Parathyroid adenoma (tissue), 2 donors: ENCODE measurements at regions not wholly inside any gene's neighbourhood (a gene's known extent, or its start where the extent isn't known, plus 50 kb on each side); places are given as distances from the start of the nearest gene placed in this dataset.

ENCODE experiments used
- H2AFZ ChIP-seq: fragments of 300-600 bp; sonication (generic); one replicate; pipeline ENCODE4 v1.7.0; 2017; ENCODE audit warnings: antibody characterized with exemption, mild to moderate bottlenecking
- H3K27ac ChIP-seq: fragments of 300-600 bp; sonication (generic); one replicate; pipeline ENCODE4 v1.7.0; 2017
- H3K27me3 ChIP-seq: fragments of 300-600 bp; sonication (generic); one replicate; pipeline ENCODE4 v1.7.0; 2017; ENCODE audit warnings: low read length; ENCODE audit not compliant: control insufficient read depth, insufficient read depth
- H3K36me3 ChIP-seq: fragments of 300-600 bp; sonication (generic); one replicate; pipeline ENCODE4 v1.7.0; 2017; ENCODE audit warnings: low read length; ENCODE audit not compliant: control insufficient read depth, insufficient read depth
- H3K4me1 ChIP-seq: fragments of 300-600 bp; sonication (generic); one replicate; pipeline ENCODE4 v1.7.0; 2017; ENCODE audit warnings: control low read depth
- H3K4me2 ChIP-seq: fragments of 300-600 bp; sonication (generic); one replicate; pipeline ENCODE4 v1.7.0; 2017; ENCODE audit warnings: low read length
- H3K4me3 ChIP-seq: fragments of 300-600 bp; sonication (generic); one replicate; pipeline ENCODE4 v1.7.0; 2017; ENCODE audit warnings: low read depth, low read length
- H3K79me2 ChIP-seq: fragments of 300-600 bp; sonication (generic); one replicate; pipeline ENCODE4 v1.7.0; 2017; ENCODE audit warnings: control low read depth
- H3K9ac ChIP-seq: fragments of 300-600 bp; sonication (generic); one replicate; pipeline ENCODE4 v1.7.0; 2017; ENCODE audit warnings: mild to moderate bottlenecking
- H3K9me3 ChIP-seq: fragments of 300-600 bp; sonication (generic); one replicate; pipeline ENCODE4 v1.7.0; 2017; ENCODE audit warnings: low read length; ENCODE audit not compliant: control insufficient read depth
- CTCF ChIP-seq: fragments of 300-600 bp; sonication (generic); IDR thresholded peaks from one replicate; pipeline ENCODE4 v1.7.0; 2017; ENCODE audit warnings: antibody characterized with exemption, mild to moderate bottlenecking
- donor health status: primary hyperparathyroidism.

- no peaks in the 10 kb centered on the region for H3K27me3 ChIP-seq
- no peak overlapping the region for H3K27ac ChIP-seq
- H3K79me2 ChIP-seq, result no peaks in the 10 kb centered on the region
- H3K4me2 ChIP-seq, result no peak overlapping the region
- no peaks in the 10 kb centered on the region for H3K9me3 ChIP-seq
- no peak overlapping the region for H3K9ac ChIP-seq
- H3K4me3 ChIP-seq, result no peak overlapping the region
- H3K36me3 ChIP-seq, result no peaks in the 10 kb centered on the region
- no peak overlapping the region for H2AFZ ChIP-seq
- TF ChIP-seq CTCF, result no peak
- H3K4me1 ChIP-seq, result no peaks in the 10 kb centered on the region
Measured at GRCh38 chr5:98524773-98525172, 248.7 kb upstream of the RGMB start.

DNA sequence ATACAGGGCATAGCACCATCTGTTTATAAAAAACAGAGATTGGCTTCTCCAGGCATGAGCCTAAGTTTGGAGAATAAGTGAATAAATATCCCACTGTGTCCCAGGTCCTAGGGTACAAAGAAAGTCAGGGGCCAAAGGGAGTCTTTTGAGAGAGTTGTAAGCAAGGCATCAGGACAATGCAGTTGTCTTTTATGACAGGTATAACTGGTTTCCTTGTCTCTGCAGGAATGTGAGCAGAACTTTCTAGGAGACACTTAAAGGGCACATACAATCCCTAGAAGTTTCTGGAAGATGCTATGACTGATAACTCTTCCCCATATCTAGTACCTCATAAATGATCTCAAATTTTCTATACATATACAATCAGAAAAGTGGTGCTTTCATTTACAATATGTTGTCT, 245.6 kb upstream of the RGMB start:
- no peak overlapping the region for H3K27ac ChIP-seq
- H3K4me2 ChIP-seq, result no peak overlapping the region
- no peak for TF ChIP-seq CTCF
- H3K9me3 ChIP-seq, result no peaks in the 10 kb centered on the region
- H2AFZ ChIP-seq, result no peak overlapping the region
- H3K9ac ChIP-seq, result no peak overlapping the region
- H3K4me3 ChIP-seq, result no peak overlapping the region
- H3K79me2 ChIP-seq, result no peaks in the 10 kb centered on the region
- no peaks in the 10 kb centered on the region for H3K27me3 ChIP-seq
- no peaks in the 10 kb centered on the region for H3K36me3 ChIP-seq
- no peaks in the 10 kb centered on the region for H3K4me1 ChIP-seq

- Histone ChIP-seq H3K36me3 (no peaks in the 10 kb centered on the region), H3K9ac (no peak overlapping the region), H3K27me3 (no peaks in the 10 kb centered on the region), H3K79me2 (no peaks in the 10 kb centered on the region), H3K27ac (no peak overlapping the region), H2AFZ (no peak overlapping the region), H3K4me2 (no peak overlapping the region), H3K4me3 (no peak overlapping the region), H3K4me1 (no peaks in the 10 kb centered on the region), H3K9me3 (no peaks in the 10 kb centered on the region)
- no peak for TF ChIP-seq CTCF
Measured at GRCh38 chr5:98529321-98529720, 244.1 kb upstream of the RGMB start.

DNA sequence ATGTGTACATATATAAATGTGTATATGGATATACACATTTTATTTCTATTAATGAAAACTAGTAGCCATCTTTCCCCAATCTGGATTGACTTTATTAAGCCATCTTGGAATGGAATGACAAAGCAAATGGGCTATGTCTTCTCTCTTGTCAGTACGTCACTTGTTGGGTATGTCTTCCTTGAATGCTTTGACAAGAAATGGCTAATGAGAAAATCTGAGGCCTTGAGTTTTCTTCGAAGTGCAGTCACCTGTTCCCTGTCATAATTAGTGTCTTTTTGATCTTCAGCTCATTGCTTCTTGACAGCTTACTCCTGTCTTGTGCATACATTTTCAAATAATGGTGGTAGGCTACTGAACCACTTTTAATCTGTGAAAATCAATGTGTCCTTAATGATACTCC, 243.2 kb upstream of the RGMB start:
- H2AFZ ChIP-seq, result no peak overlapping the region
- no peaks in the 10 kb centered on the region for H3K36me3 ChIP-seq
- H3K79me2 ChIP-seq, result no peaks in the 10 kb centered on the region
- no peaks in the 10 kb centered on the region for H3K9me3 ChIP-seq
- H3K4me1 ChIP-seq, result no peaks in the 10 kb centered on the region
- no peak overlapping the region for H3K9ac ChIP-seq
- no peak overlapping the region for H3K4me2 ChIP-seq
- no peak overlapping the region for H3K27ac ChIP-seq
- H3K27me3 ChIP-seq, result no peaks in the 10 kb centered on the region
- TF ChIP-seq CTCF, result no peak
- H3K4me3 ChIP-seq, result no peak overlapping the region

DNA sequence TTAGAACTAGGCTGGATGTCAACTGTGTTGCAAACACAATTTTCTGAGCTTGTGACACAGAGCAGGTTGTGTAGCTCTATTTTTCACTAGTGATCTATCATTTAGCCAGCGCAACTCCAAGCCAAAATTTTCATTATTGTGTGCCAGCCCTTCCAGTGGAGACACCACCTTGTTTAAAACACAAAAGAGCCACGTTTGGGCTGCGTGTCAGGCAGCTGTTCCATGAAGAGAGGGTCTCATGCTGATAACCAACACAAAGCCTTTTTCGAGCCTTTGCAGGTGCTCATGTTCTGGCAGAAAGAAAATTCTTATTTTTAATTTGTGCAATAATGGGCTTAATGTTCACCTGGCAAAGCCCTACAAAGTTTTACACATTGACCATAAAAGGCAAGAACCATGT, 237.6 kb upstream of the RGMB start:
- Histone ChIP-seq H2AFZ (no peak overlapping the region), H3K4me2 (no peak overlapping the region), H3K79me2 (no peaks in the 10 kb centered on the region), H3K9me3 (no peaks in the 10 kb centered on the region), H3K9ac (no peak overlapping the region), H3K4me3 (no peak overlapping the region), H3K36me3 (no peaks in the 10 kb centered on the region), H3K27me3 (no peaks in the 10 kb centered on the region), H3K4me1 (no peaks in the 10 kb centered on the region), H3K27ac (no peak overlapping the region)
- no peak for TF ChIP-seq CTCF
